ENCODE measurements at regions not wholly inside any gene's neighbourhood (a gene's known extent, or its start where the extent isn't known, plus 50 kb on each side); places are given as distances from the start of the nearest gene placed in this dataset.

GRCh38 chr2:234287650-234288049 lies 209.2 kb downstream of the ARL4C start:
- DNase-seq (ENCODE audit: low read depth in 4 of 4, low spot score in 2 of 4), result no peak

DNA sequence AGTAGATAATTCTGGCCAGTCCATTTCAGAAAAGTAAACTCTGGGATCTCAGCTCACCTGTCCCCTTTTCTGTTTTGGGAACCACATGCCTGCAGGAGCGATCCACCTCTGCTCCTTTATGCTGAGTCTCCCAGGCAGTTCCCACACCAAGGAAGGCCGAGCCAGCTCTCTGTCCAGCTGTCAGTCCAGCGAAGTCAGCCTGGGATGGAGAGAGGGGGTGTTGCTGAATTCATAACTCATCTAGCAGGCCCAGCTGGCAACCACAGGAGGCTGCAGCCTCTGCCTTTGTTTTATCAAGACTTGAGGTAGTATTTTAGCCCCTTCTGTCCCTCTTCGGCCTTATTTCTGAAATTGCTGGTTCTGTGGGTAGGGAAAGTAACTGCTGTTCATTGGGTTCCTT lies 209.9 kb downstream of the ARL4C start:
- no peak for DNase-seq (ENCODE audit: low read depth in 4 of 4, low spot score in 2 of 4)

DNA sequence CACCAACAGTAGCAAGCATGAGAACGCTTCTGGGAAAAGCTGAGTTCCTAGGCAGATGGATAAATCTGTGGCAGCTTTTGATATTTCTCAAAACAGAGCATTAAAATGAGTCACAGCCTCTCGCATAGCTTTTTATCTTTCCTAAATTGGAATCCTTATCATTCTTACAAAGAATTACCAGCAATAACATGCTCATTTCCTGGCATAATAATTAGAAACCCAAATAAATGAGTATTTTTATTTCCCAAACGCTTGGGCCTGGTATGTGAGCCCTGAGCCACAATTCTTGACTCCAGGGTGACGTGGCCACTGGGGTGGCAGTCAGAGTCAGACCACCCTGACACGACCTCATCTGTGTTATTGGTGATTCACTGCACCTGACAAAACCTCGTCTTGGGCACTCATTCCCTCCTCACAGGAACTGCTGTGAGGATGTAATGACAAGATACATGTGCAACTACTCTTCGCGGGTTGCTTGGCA lies 210.7 kb downstream of the ARL4C start:
- DNase-seq (ENCODE audit: low read depth in 4 of 4, low spot score in 2 of 4), result no peak

DNA sequence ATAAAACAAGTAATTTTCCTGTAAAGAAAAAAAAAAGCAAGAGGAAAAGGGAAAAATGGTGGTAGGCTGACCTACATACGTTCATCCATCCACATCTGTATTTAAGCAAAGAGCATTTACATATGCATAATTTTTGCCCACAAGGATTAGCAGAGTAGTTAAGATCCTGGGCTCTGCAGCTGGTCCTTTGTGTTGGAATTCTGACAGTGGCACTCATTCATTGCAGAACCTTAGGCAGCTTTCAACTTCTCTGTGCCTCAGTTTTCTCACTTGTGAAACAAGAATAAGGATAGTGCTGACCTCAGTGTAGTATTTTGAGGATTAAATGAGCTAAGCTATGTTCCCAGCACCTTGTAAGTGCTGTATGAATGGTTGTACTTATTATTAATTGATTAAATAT lies 211.3 kb downstream of the ARL4C start:
- no peak for DNase-seq (ENCODE audit: low read depth in 4 of 4, low spot score in 2 of 4)

DNA sequence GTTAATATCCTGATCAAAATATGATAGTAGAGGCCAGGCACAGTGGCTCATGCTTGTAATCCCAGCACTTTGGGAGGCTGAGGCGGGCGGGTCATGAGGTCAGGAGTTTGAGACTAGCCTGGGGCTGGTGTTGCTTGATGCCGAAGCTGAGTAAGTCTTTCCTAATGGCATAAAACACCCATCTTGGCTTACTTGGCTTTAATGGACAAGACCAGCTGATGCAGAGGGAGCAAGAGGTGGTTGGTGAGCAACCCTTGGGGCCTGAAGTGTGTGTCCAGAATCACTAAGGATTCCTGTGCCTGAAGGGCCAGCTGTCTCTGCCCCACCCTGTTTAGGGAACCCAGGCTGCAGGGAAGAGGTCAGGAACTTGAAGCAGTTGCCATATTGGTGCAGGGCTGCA lies 217.2 kb downstream of the ARL4C start:
- no peak for DNase-seq (ENCODE audit: low read depth in 4 of 4, low spot score in 2 of 4)

- no peak for DNase-seq (ENCODE audit: low read depth in 4 of 4, low spot score in 2 of 4)
Measured at GRCh38 chr2:234278556-234279255, 218.2 kb downstream of the ARL4C start.

- no peak for DNase-seq (ENCODE audit: low read depth in 4 of 4, low spot score in 2 of 4)
Measured at GRCh38 chr2:234275515-234275914, 221.4 kb downstream of the ARL4C start.

DNA sequence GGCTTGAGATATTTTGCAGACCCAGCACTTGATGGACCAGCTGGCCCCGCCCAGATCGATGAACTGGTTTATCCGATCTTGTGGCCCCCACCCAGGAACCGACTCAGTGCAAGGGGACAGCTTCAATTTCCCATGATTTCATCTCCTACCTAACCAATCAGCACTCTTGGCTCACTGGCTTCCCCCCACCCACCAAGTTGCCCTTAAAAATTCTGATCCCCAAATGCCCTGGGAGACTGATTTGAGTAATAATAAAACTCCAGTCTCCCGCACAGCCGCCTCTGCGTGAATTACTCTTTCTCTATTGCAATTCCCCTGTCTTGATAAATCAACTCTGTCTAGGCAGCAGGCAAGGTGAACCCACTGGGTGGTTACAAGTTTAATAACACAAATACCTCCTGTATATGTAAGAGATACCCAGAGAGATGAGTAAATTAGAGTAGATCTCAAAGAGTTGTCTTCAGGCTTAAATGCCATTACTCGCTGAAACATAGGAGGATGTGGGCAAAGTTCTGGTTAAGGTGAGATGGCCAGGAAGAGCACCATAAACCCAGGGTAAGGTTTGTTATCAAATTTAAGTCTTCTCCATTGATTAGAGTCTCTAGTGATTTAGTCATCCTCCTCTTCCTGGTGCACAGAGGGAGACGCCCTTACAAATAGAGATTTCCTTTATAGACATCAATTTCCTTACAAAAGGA lies 222.8 kb downstream of the ARL4C start:
- DNase-seq (ENCODE audit: low read depth in 4 of 4, low spot score in 2 of 4), result no peak

DNA sequence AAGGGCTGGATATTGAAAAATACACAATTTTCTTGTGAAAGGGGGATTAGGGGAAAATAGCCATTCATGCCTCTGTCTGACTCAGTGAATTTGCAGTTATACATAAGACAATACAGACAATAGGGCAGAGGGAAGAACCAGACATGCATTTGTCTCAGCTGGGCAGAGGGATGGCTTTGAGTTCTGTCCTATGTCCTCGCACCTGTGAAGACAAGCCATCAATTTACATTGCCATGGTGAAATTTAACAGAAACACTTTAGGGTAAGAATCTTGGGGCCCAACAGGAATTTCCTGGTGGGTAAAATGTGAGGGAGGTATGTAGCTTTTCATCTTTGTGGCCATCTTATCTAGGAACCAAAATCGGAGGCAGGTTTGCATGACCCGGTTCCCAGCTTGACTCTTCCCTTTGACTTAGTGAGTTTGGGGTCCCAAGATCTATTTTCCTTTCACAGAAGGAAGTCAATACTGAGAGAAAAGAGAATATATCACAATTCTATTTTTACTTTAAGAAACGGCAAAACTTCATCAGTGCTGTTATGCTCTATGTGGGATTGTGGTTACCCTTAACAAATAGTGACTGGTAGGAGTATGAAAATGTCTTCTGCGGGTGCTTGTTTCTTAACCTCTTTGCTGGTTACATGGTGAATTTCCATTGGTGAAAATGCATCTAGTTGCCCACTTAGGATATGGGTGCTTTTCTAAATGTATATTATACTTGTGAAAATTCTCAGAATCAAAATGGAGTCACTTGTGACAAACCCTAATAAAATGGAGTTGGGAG lies 221.8 kb downstream of the SPP2 start:
- DNase-seq (ENCODE audit: low read depth in 4 of 4, low spot score in 2 of 4), result no peak

- DNase-seq (ENCODE audit: low read depth in 4 of 4, low spot score in 2 of 4), result no peak
Measured at GRCh38 chr2:234271338-234271737, 220.8 kb downstream of the SPP2 start.

- DNase-seq (ENCODE audit: low read depth in 4 of 4, low spot score in 2 of 4), result no peak
Measured at GRCh38 chr2:234269769-234270204, 219.3 kb downstream of the SPP2 start.

GRCh38 chr2:234267534-234267933 lies 217.0 kb downstream of the SPP2 start:
- DNase-seq (ENCODE audit: low read depth in 4 of 4, low spot score in 2 of 4), result no peak

GRCh38 chr2:234266952-234267351 lies 216.4 kb downstream of the SPP2 start:
- no peak for DNase-seq (ENCODE audit: low read depth in 4 of 4, low spot score in 2 of 4)

DNA sequence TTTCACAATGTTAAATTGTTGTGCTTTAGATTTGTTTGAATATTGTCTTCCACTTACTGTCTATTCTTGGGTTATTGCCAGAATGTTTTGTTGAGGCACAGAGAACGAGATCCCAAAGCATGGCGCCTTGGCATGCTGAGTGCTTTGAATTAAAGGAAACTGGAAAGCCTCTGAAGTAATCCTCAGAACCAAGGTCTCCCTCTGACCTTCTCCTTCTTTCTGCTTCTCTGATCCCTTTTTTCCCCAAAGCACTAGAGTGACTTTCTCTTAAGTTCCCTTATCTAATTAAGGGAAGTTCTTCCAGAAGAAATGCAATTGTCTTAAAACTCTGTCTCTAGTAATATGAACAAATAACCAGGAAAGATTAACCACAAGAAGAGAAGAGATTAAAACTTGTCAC lies 214.7 kb downstream of the SPP2 start:
- no peak for DNase-seq (ENCODE audit: low read depth in 4 of 4, low spot score in 2 of 4)

GRCh38 chr2:234261736-234262135 lies 211.2 kb downstream of the SPP2 start:
- DNase-seq (ENCODE audit: low read depth in 4 of 4, low spot score in 2 of 4), result no peak

GRCh38 chr2:234259440-234259839 lies 208.9 kb downstream of the SPP2 start:
- DNase-seq (ENCODE audit: low read depth in 4 of 4, low spot score in 2 of 4), result no peak

- DNase-seq (ENCODE audit: low read depth in 4 of 4, low spot score in 2 of 4), result no peak
Measured at GRCh38 chr2:234258562-234259141, 208.2 kb downstream of the SPP2 start.

- no peak for DNase-seq (ENCODE audit: low read depth in 4 of 4, low spot score in 2 of 4)
Measured at GRCh38 chr2:234257859-234258561, 207.5 kb downstream of the SPP2 start.

- DNase-seq (ENCODE audit: low read depth in 4 of 4, low spot score in 2 of 4), result no peak
Measured at GRCh38 chr2:234256516-234256915, 206.0 kb downstream of the SPP2 start.

DNA sequence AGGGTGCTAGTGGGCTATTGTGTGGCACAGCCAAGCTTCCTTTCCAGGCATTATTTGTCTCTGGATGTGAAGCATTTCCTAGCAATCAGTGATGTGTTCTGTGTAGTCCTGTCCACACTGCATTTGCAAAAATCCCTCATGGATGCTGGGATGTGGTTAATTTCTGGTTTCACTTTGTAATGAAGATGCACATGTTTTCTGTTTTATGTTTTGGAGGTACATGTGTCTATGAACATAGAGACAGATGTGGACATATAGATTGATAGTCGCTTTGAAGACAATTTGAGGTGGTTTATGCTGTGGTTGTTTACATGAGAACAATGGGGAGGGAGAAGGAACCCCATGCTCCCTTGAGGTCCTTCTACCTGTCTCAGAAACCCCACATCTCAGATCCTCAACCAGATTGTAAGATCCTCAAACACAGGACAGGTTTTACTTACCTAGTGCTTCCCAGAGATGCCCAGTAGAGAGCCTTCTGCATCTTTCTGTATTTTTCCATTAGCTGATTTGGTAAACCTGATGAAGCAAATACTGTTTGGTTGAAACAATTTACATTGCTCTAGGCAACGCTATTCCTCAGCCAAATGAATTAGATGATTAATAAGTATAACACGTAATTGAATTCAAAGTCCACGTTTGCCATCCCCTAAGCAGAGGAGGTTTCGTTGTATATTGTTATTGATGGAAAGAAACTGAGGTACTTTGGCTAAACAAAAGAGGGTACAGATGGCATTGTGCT lies 204.4 kb downstream of the SPP2 start:
- DNase-seq (ENCODE audit: low read depth in 4 of 4, low spot score in 2 of 4), result no peak
